GM18508 (cell line): ENCODE measurements at regions not wholly inside any gene's neighbourhood (a gene's known extent, or its start where the extent isn't known, plus 50 kb on each side); places are given as distances from the start of the nearest gene placed in this dataset.

Source experiments
- ATAC-seq: cut with Tn5 transposase; IDR thresholded peaks from one replicate; pipeline ENCODE4 v1.9.1; 2021; ENCODE audit warnings: moderate number of reproducible peaks; ENCODE audit not compliant: insufficient read depth, unreplicated experiment

DNA sequence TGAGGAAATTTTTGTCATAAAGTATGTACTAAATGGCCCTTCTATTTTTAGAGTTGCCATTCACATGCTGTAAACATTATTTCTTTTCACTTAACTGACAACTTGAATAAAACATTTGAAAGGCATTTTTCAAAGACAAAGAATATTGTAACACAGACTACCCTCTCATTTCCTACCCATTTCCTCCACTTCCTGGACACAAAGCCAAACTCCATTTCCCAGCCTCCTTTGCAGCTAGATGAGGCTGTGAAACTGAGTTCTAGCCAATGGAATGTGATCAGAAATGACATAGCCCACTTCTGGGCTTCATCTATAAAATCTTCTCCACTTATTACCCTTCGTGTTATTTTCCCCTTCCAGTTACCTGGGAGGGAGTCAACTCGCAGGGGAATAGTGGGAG, 288.9 kb upstream of the DPH6 start:
- no peak for ATAC-seq

DNA sequence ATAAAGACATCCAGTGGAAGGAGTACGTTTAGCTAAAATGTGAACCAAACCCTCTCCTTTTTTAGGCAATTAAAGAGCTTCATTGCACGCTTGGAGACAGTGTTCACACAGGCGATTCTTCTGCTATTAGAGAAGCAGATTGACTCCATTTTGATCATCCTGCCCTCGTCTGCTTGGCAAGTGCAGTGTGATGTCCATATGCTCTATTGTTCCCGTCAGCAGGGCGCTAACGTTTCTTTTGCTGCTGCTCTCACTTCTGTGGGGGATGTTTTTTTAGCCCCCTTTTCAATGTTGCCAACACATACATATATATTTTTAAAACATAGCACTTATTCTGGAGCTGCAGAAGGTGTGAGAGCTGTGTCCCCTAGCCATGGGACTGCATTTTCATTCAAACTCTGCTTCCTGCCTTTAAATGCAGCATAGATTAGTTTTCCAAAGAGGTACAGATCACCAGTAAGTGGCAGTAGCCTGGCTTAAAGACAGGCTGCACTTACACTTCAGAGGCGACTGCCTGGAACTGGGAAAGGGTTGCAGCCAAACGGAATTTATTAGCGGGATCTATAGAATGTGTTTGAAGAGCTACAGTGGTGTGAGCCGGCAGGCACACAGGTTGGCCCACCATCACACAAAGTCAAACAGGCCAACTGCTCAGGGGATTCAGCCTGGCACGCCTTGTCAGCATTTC, 292.6 kb upstream of the DPH6 start:
- no peak for ATAC-seq

DNA sequence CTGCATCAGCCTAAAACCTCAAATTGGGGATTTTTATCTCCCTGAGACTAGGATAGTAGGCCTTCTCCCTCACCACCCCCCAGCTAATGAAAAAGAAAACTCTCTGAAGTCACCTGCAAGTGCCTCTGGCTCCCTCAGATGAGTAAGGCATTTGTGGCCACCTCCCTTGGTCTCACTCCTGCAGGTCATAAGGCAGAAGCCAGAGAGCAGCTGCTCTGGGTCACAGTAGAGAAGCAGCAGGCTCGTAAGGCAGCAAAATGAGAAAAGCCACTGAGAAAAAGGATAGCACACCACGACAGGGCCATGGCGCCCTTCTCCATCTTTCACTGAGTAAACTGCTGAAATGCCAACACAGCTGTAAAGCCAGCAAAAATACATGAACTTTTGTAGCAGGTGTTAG, 296.7 kb upstream of the DPH6 start:
- ATAC-seq, result no peak

DNA sequence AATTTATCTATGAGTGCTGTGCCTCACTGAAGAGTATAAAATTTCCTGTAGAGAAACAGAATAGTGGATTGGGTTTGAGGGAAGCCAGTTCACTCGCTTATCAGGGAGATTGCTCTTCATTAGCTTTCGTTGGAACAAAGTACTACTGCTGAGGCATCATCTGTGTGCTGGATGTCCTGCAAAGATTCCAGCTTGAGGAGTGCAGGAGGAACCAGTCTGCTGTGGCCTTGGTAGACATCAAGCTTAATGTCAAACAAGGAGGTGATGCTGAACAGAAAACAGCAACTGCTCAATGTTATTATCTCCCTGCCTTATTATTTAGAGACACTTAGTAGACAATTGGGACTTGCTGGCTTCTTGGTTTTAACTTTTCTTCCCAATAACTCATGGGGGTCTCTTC, 297.5 kb upstream of the DPH6 start:
- no peak for ATAC-seq

DNA sequence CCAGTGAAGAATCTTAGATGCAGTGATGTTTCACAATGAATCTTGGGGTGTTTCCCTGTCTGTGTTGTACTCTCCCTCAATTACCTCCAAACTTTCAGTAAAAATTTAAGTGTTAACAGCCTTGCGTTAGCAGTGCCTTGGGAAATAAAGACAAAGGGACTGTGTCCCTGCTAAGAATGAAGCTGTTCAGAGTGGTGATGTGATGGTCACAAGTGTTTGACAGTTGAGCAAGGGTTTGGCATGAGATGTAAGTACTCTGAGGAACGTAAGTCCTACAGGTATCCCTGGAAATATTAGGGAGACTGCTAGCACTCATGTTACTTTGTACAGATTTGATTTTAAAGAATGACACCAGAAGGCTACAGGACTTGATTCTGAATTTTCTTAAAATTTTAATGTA, 304.3 kb upstream of the DPH6 start:
- ATAC-seq, result no peak

DNA sequence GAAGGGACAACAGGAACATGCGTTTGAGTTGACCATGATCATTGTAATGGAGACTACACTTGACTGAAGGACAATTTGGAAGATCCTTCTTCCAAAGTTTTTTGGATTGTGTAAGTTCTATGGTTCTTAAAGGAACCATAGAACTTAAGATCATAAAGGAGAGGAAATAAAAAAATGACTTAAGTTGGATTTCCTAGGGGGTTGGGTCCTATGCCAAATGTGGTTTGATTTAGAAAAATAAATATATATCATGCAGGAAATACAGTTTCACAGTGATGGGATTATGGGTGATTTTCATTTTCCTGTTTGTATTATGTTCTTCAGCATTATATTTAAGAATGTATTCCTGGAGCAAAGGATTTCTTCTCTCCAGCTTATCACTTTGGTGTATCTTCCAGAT, 305.5 kb upstream of the DPH6 start:
- no peak for ATAC-seq

DNA sequence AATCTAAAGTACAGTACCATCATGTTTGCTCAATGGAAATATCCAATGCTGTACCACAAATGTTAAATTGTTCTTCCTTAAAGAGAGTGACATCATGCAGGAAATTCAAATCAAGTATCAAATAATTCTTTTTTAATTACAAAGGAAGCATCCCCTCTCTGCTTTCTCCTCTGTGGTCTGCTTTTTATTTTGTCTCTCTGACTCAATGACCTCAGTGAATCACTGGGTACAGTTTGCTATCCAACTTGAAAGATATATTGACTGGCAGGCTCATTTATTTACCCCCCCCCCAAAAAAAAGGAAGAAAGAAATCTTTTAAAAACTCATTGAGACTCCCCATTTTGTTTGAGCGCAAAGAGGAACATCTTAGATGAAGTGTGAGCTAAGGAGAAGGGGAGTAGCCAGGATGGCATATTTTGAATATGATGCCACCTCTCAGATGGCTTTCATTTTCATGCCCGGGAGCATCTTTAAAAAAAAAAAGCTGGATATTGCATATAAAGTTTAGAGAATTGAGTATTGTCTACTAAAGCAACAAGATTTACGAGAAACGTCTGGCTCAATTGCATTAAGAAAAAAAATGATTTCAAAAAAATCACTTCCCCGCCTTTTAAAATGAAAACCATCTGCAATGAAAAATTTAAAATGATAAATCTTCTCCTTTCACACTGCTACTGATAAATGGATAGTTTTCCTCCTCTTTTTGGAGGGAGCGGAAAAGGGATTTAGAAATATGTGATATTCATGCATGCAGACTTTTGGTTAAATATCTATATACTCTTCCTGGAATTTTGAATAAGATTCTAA, 307.1 kb upstream of the DPH6 start:
- no peak for ATAC-seq

DNA sequence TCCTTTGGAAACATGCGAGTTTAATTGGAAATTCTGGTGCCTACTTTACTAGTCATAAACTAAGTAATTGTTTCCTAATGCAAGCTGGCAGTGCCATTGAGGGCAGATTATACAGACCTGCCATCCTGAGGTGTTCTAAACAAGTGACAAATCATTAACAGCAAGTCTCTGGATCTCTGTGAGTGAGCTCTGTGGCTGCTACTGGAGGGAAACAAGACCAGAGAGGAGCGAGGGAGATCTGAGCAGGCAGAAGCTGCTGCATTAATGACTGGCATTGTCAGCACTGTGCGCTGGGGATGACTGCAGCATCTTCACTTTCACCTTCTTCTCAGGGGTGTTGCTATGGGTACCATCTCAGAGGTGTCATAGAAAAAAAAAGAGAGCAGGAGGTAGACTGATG, 308.4 kb upstream of the DPH6 start:
- ATAC-seq, result no peak

DNA sequence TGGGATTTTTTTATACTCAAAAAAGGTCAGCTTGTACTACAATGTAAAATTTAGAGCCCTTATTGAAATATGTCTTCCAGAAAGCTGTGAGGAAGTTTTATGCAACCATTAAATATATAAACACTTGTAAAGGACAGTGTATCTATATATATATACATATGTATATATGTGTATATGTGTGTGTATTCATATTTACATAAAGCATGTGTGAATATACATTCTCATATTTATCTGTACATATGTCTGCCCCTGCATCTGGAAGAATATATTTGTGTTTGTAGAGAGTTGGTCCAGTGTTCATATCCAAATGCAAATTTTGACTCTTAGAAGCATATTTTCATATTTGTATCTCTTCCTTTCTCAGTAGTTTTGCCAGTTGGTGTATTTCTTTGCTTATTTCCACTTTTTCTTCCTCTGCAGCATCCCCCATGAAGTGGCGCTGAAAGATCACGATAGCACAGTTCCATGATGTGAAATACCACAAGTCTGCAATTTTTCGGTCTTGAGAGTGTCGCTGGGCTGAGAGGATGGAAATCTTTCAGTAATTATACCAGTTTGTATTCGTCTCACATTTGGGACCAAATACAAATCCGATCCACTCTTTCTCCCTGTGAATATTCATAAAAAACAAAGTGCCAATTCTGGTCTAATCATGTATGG, 311.7 kb upstream of the DPH6 start:
- no peak for ATAC-seq

DNA sequence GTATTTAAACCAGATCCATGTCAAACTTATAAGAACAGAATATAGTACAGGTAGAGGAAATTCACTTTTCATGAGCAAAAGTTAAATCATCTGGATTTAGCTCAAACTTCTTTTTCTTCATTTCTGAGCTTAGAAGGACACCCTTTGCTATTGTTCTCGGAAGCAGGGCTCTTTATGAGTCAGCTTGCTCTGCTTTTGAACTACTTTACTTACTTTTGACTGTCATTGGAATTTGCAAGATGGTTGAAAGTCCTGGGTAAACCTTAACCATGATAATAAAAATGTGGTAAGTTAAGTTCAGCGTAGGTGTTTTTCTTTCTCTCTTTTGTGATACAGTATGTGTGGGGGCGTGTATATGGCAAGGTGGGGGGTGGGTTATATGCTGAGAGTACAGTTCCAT, 312.7 kb upstream of the DPH6 start:
- ATAC-seq, result no peak

DNA sequence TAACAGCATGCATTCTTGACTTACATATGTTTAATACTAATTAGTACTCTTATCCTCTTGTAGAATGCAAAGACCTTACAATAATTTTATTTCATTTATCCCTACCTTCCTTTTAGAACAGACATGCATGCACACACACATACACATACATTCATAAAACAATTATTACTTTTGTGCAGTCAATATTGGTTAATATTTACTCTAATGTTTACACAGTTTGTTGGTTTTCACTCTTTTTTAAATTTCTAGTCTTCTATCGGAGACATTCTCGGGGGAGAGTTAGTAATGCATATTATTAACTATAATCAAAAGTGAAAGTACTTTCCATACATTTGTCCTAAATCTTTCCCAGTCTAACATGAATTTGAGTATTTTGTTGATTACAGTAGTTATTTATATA, 317.7 kb upstream of the DPH6 start:
- no peak for ATAC-seq

DNA sequence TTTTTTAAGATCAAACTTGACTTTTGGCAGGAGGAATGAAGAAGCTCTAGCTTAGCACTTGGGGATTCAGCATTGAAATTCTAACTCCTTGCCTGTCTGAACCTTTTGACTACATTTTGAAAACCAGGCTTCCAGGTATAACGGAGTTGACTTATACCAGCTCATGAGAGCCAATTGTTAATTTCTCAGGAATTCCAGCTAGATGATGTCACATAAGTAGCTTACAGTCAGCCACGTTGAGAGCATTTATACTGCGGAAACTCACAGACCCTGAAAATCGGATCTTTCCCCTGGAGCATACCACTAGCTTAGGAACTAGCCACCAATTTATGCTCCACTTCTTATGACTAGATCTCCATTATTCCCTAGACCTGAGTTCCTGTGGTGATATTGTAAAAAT, 321.4 kb upstream of the DPH6 start:
- ATAC-seq, result no peak

DNA sequence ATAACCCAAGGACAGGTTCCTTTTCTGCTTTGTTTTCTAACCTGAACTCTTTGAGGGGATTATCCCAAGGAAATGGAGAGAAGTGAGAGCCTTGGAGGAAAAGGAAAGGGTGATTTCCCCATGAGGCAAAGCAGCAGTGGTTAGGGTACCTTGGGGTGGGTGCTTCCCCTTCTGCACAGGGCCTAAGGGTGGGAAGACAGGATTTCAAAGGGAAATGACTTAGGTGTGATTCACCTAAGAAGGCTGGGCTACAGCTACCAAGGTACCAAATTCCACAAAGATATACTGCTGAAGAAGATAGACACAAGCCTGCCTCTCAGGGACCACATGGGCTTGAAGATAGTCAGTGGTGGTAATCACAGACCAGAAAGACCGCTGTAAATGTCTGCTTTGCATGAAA, 325.3 kb upstream of the DPH6 start:
- ATAC-seq, result no peak

DNA sequence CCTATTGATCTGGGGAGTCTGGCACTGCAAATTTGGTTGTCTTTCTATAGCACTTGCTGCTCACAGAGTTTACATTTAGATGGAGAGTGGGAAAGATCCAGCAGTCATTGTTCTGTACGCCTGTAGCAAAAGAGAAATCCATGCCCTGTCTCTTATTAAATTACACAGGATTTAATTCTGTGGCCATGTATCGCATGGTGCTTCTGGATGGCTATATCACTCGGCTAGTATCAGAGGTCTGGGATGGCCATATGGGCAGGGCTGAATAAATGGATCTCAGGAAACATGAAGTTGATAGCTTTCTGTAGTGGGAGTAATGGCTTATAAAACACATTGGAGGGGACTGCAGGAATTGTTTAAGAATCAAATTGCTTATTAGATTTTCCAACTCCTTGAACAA, 325.8 kb upstream of the DPH6 start:
- ATAC-seq, result no peak

DNA sequence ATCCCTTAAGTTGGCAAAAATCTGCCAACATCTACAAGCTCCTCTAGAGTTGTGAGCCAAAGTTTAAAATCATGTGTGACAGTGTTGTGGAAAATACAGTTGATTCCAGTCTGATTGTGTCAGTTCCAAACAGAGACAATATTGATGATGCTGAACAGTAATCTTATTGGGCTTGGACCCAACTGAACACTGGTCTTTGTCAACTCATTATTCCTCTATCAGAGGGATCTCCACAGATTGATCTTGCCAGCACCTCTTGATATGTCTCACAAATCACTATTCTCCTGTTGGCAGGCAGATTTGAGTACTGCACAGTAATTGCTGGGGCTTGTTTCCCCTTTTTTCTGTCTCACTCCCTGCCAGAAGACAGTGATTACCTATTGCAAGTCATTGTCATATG, 326.6 kb upstream of the DPH6 start:
- ATAC-seq, result no peak

DNA sequence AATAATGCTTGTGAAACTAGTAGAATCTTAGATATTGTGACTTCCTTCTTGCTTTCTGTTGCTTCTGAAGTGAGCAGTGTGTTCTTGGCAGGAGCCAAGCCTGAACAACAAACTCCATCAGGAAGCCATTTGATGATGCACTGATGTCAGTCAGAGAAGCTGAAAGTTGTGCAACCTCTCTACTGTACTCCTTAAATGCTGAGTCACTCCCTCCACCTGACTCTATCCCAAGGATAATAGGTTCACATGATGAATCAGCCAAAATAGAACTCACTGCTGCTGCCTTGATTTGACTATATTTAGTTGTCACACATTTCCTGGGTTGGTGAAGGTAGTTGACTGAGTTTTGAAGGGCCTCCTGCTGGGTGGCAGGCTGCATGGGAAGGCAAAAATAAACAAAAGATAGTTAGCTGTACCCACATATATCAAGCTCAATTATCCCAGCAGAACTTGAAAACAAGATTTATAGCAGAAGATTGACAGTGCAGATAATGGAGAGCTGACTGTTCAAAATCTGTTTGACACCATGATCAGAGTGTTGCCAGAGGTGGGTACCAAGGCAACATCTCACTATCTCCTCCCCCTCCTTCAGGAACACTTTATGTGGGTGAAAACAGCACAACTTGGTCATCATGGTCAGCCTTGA, 328.4 kb upstream of the DPH6 start:
- ATAC-seq, result no peak

DNA sequence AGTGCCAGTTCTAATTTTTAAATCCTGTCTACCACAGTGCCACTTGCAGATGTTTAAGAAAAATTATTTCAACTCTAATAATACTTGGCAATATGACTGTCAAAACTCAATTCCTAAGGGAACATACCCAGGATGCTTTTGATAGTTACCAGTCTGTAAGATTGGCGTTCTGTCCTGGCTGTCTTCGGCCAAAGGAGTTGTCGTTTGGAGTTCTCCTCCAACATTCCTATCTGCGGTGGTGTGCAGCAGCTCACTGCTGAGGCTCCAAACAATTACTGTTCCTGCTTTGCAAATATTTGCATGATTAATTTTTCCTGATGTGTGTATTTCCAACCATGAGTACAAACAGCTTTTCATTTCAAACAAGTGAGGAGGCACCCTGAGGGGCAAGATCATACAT, 330.8 kb upstream of the DPH6 start:
- ATAC-seq, result no peak

DNA sequence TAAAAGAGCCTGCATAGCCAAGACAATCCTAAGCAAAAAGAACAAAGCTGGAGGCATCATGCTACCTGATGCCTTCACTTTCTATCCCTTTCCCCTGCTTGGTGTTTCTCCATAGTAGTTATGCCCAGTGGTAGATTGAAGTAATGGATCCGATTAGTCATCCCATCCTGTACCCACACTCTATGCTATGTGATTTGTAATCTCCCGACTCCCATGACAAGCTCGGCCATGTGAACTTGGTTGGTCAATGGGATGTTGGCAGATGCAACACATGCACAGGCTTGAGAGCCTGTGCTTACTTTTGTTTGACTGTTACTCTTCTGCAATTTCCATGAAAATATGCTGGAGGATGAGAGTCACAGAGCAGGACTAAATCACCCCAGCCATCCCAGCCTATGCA, 334.9 kb upstream of the DPH6 start:
- no peak for ATAC-seq

DNA sequence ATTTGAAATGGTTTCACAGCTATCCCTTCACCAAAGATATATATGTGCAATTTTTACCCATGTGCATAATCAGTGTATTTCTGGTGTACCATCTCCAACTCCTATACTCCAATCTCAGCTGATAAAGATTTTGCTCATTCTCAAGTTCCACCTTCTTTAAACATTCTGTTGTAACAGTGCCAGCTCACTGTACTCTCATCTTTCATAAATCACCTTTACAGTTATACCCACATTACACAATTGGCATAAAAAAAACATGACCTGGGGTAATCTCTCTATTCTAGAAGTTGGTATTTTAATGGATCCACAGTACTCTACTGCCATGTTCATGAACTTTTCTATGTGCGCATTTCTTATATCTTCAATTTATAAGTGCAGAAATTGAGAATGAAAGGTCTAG, 339.9 kb upstream of the DPH6 start:
- ATAC-seq, result no peak

DNA sequence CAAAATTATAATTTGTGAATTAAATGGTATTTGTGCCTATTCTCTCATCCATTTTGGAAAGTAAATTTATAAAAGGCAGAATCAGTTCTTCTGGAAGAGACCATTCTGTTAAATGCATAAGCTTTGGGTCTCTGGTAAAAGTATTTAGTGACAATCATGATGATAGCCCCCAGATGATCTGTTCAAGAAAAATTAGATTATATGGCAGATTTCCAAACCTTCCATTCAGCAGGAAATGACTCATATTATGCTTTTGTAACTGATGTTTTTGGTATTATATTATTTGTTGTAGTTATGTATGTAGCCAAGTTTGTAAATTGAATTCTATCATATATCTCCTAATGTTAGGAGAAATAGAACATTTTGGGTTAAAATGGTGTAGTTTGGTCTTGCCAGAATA, 340.8 kb upstream of the DPH6 start:
- ATAC-seq, result no peak

DNA sequence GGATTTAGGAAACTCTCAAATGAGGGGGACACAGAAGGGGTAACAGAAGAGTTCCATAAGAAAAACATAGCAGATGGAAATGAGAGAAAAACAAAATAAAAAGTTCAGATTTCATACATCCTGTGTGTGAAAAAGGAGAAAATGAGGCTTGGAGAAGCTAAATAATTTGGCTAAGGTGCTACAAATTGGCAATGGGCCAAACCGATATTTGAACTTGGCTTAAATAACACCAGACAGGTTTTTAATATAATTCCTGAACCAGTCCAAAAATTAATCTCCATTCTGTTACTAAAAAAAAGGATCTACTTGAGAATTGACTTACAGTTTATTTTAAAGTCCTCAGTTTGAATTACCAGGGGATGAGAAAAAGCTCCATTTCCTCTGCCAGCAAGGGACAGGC, 342.9 kb upstream of the DPH6 start:
- ATAC-seq, result no peak
